ENCODE measurements at regions not wholly inside any gene's neighbourhood (a gene's known extent, or its start where the extent isn't known, plus 50 kb on each side); places are given as distances from the start of the nearest gene placed in this dataset.
"Not testable (repeated sequence)": the region's sequence is repeated elsewhere in the genome, so short reads cannot be mapped to it uniquely, and the experiment has no call there.

DNA sequence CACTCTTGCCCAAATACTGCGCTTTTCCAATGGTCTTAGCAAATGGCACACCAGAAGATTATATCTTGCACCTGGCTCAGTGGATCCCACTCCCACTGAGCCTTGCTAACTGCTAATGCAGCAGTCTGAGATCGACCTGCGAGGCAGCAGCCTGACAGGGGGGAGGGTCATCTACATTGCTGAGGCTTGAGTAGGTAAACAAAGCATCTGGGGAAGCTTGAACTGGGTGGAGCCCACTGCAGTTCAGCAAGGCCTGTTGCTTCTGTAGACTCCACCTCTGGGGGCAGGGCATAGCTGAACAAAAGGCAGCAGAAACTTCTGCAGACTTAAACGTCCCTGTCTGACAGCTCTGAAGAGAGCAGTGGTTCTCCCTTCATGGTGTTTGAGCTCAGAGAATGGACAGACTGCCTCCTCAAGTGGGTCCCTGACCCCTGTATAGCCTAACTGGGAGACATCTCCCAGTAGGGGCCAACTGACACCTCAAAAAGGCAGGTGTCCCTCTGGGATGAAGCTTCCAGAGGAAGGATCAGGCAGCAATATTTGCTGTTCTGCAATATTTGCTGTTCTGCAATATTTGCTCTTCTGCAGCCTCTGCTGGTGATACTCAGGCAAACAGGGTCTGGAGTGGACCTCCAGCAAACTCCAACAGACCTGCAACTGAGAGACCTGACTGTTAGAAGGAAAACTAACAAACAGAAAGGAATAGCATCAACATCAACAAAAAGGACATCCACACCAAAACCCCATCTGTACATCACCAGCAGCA is 93.0 kb upstream of the MEGF10 start:
- TF ChIP-seq EZH2phosphoT487 (IDR thresholded peaks at IDR 0.05; ENCODE audit: insufficient read depth, low read depth); EZH2 (IDR thresholded peaks at IDR 0.05; ENCODE audit: insufficient read depth, poor library complexity, severe bottlenecking): not testable (repeated sequence)
